ENCODE measurements at regions not wholly inside any gene's neighbourhood (a gene's known extent, or its start where the extent isn't known, plus 50 kb on each side); places are given as distances from the start of the nearest gene placed in this dataset.

DNA sequence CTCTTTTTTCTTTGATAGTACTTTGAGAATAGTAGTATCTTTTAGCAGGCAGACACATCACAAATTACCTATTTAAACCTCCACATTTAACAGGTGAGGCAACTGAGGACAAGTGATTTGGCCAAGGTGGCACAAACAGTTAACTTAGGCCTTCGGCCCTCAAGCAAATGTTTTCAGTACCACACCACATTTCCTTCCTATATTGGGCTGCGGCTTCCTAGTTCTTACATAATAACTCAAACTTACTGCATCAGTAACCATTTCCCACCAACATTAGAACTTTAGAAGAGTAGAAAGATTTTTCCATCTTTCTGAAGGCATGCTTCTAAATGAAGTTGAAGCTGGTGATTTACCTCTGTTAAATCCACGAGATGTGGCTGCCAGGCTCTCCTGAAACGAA lies 63.2 kb upstream of the SLC4A4 start:
- DNase-seq (ENCODE audit: low spot score), result no peak

GRCh38 chr4:71277353-71277752 lies 61.5 kb upstream of the SLC4A4 start:
- no peak for DNase-seq (ENCODE audit: low spot score)

- no peak for DNase-seq (ENCODE audit: low spot score)
These were observed 55.1 kb upstream of the SLC4A4 start for GRCh38 chr4:71283642-71284257.

DNA sequence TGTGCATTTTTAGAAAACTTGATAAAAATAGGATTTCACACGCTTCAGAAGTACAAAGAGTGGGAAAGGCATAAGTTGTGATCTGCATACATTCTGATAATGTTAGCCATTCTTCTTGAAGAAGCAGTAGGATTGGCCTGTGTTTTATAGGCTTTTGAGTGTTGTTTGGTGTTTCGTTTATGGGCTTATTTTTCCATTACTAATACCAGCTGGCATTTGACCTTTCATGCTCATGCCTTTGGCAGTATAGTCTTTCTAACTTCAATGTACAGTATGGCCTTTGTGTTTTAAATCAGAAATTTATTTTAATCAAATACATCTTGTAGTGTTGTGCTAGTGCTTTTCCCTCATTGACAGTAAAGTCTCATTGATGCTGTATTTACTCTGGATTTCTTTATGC lies 51.5 kb upstream of the SLC4A4 start:
- no peak for DNase-seq (ENCODE audit: low spot score)

- DNase-seq (ENCODE audit: low spot score), result no peak
These were observed 49.9 kb upstream of the SLC4A4 start for GRCh38 chr4:71288875-71289274.
